Astrocyte of the spinal cord (primary cell): ENCODE measurements at regions not wholly inside any gene's neighbourhood (a gene's known extent, or its start where the extent isn't known, plus 50 kb on each side); places are given as distances from the start of the nearest gene placed in this dataset.

ENCODE experiments used
- DNase-seq: peaks from one replicate; pipeline ENCODE4 v3.0.0; 2011; ENCODE audit warnings: low read depth, low spot score
- H3K4me3 ChIP-seq: 2 replicates; pipeline ENCODE4 v1.5.1; 2011; ENCODE audit warnings: low read depth, mild to moderate bottlenecking, low read length, moderate library complexity
- CTCF ChIP-seq: IDR thresholded peaks from 2 replicates; pipeline ENCODE4 v1.5.1; 2012; ENCODE audit warnings: low read depth, mild to moderate bottlenecking, low read length, inconsistent platforms
- in situ Hi-C: cut with HindIII; loops from 2 replicates; pipeline ENCODE4 v1.10.0; 2017; ENCODE audit warnings: low sequenced_read_pairs

GRCh38 chr3:181808053-181808452, 96.3 kb downstream of the SOX2 start:
- in situ Hi-C loops: no loop called here
- H3K4me3 ChIP-seq: no peak overlapping the region
- no peak for TF ChIP-seq CTCF
- no peak for DNase-seq

- no peak for TF ChIP-seq CTCF
- in situ Hi-C loops: no loop called here
- H3K4me3 ChIP-seq: no peak overlapping the region
- no peak for DNase-seq
Measured at GRCh38 chr3:181823716-181824115, 112.0 kb downstream of the SOX2 start.

GRCh38 chr3:181824961-181825360, 113.2 kb downstream of the SOX2 start:
- DNase-seq: no peak
- no peak for TF ChIP-seq CTCF
- no peak overlapping the region for H3K4me3 ChIP-seq
- in situ Hi-C loops: no loop called here

GRCh38 chr3:181839039-181839915, 127.6 kb downstream of the SOX2 start:
- no peak overlapping the region for H3K4me3 ChIP-seq
- TF ChIP-seq CTCF: no peak
- no peak for DNase-seq
- in situ Hi-C loops: no loop called here

GRCh38 chr3:181839916-181840297, 128.2 kb downstream of the SOX2 start:
- H3K4me3 ChIP-seq: no peak overlapping the region
- no peak for DNase-seq
- no peak for TF ChIP-seq CTCF
- in situ Hi-C loops: no loop called here

GRCh38 chr3:181844211-181844610, 132.5 kb downstream of the SOX2 start:
- no peak for DNase-seq
- no peak overlapping the region for H3K4me3 ChIP-seq
- in situ Hi-C loops: no loop called here
- no peak for TF ChIP-seq CTCF
